Common myeloid progenitor, CD34-positive (primary cell): ENCODE measurements at regions not wholly inside any gene's neighbourhood (a gene's known extent, or its start where the extent isn't known, plus 50 kb on each side); places are given as distances from the start of the nearest gene placed in this dataset.

Source experiments
- CTCF ChIA-PET: fragments of 350-600 bp; sonication (Branson Sonifier 250); formaldehyde crosslinking; loops from one replicate; lab custom pipeline; 2021; ENCODE audit warnings: antibody characterized with exemption; lab: Charles Lee
- POLR2A ChIA-PET: fragments of 350-600 bp; sonication (Branson Sonifier 250); formaldehyde crosslinking; loops from one replicate; lab custom pipeline; 2021; ENCODE audit warnings: antibody characterized with exemption; lab: Charles Lee
- DNase-seq, 3 donors: peaks; one replicate each; pipeline versions ENCODE4 v3.0.0 to v3.0.0-alpha.2; 2013
- H3K27ac ChIP-seq, 2 experiments: 1 replicate in 1 of 2; 2 replicates in 1 of 2; pipeline ENCODE4 v1.7.0; 2013; ENCODE audit warnings: inconsistent platforms in 2 of 2, low read length in 2 of 2, mild to moderate bottlenecking in 2 of 2, low read depth in 1 of 2, moderate library complexity in 1 of 2; ENCODE audit not compliant: severe bottlenecking in 2 of 2, insufficient read depth in 1 of 2, poor library complexity in 1 of 2
- H3K27me3 ChIP-seq, 5 experiments: replicated peaks in 2 of 5; 1 replicate in 3 of 5; 2 replicates in 2 of 5; pipeline versions ENCODE4 v1.6.1 to v1.7.0; 2013; ENCODE audit warnings: low read length in 4 of 5, mild to moderate bottlenecking in 2 of 5, moderate library complexity in 2 of 5, inconsistent platforms in 1 of 5; ENCODE audit not compliant: insufficient read depth in 5 of 5, control insufficient read depth in 4 of 5
- H3K36me3 ChIP-seq, 4 experiments: 1 replicate in 2 of 4; 2 replicates in 2 of 4; pipeline versions ENCODE4 v1.6.1 to v1.7.0; 2013; ENCODE audit warnings: low read length in 3 of 4, control low read depth in 1 of 4, mild to moderate bottlenecking in 1 of 4; ENCODE audit not compliant: control insufficient read depth in 4 of 4, insufficient read depth in 4 of 4
- H3K4me1 ChIP-seq, 4 experiments: 1 replicate in 3 of 4; 2 replicates in 1 of 4; pipeline versions ENCODE4 v1.6.1 to v1.7.1; 2013; ENCODE audit warnings: low read length in 3 of 4, mild to moderate bottlenecking in 3 of 4, control low read depth in 1 of 4, inconsistent platforms in 1 of 4, moderate library complexity in 1 of 4; ENCODE audit not compliant: control insufficient read depth in 4 of 4, insufficient read depth in 4 of 4; ENCODE audit errors: control extremely low read depth in 1 of 4
- H3K4me3 ChIP-seq, 7 experiments: 1 replicate in 4 of 7; 2 replicates in 3 of 7; pipeline versions ENCODE4 v1.5.1 to v1.7.0; 2013; ENCODE audit warnings: mild to moderate bottlenecking in 7 of 7, low read length in 6 of 7, moderate library complexity in 6 of 7, inconsistent platforms in 2 of 7, low read depth in 2 of 7, control low read depth in 1 of 7; ENCODE audit not compliant: insufficient read depth in 4 of 7, control insufficient read depth in 1 of 7; ENCODE audit errors: extremely low read depth in 1 of 7
- H3K9me3 ChIP-seq, 5 experiments: 1 replicate in 4 of 5; 2 replicates in 1 of 5; pipeline versions ENCODE4 v1.6.1 to v1.7.1; 2013; ENCODE audit warnings: low read length in 4 of 5, mild to moderate bottlenecking in 2 of 5, inconsistent platforms in 1 of 5, low read depth in 1 of 5, moderate library complexity in 1 of 5; ENCODE audit not compliant: control insufficient read depth in 4 of 5, insufficient read depth in 2 of 5; ENCODE audit errors: control extremely low read depth in 1 of 5
- WGBS: methylation state at CpG from one replicate; pipeline ENCODE4 v1.1.5; 2013; ENCODE audit not compliant: insufficient coverage; 5-methylcytosine and 5-hydroxymethylcytosine counted together

GRCh38 chr4:62913065-62913464 is 1496.2 kb downstream of the TECRL start:
- Histone ChIP-seq H3K27me3 (no peaks in the 10 kb centered on the region), H3K4me3 (no peak overlapping the region), H3K36me3 (no peaks in the 10 kb centered on the region), H3K4me1 (no peaks in the 10 kb centered on the region), H3K9me3 (no peaks in the 10 kb centered on the region), H3K27ac (no peak overlapping the region)
- DNase-seq = no peak
- no CpG with 5 or more reads among the region's 1 CpG for WGBS
- ChIA-PET CTCF (no interaction called here), POLR2A (no interaction called here)

GRCh38 chr4:62912531-62912930 is 1496.7 kb downstream of the TECRL start:
- Histone ChIP-seq H3K36me3 (no peaks in the 10 kb centered on the region), H3K27me3 (no peaks in the 10 kb centered on the region), H3K4me1 (no peaks in the 10 kb centered on the region), H3K9me3 (no peaks in the 10 kb centered on the region), H3K4me3 (no peak overlapping the region), H3K27ac (no peak overlapping the region)
- no CpG with 5 or more reads among the region's 1 CpG for WGBS
- ChIA-PET CTCF (no interaction called here), POLR2A (no interaction called here)
- no peak for DNase-seq

GRCh38 chr4:62909238-62909637 is 1500.0 kb downstream of the TECRL start:
- H3K27ac ChIP-seq = no peak overlapping the region
- no peak overlapping the region for H3K4me3 ChIP-seq
- H3K36me3 ChIP-seq = no peaks in the 10 kb centered on the region
- DNase-seq = no peak
- H3K9me3 ChIP-seq = no peaks in the 10 kb centered on the region
- H3K27me3 ChIP-seq = no peaks in the 10 kb centered on the region
- H3K4me1 ChIP-seq = no peaks in the 10 kb centered on the region
- POLR2A ChIA-PET = no interaction called here
- 100% methylated on average over 2 of the region's 3 CpGs for whole genome bisulfite sequencing
- CTCF ChIA-PET = no interaction called here

DNA sequence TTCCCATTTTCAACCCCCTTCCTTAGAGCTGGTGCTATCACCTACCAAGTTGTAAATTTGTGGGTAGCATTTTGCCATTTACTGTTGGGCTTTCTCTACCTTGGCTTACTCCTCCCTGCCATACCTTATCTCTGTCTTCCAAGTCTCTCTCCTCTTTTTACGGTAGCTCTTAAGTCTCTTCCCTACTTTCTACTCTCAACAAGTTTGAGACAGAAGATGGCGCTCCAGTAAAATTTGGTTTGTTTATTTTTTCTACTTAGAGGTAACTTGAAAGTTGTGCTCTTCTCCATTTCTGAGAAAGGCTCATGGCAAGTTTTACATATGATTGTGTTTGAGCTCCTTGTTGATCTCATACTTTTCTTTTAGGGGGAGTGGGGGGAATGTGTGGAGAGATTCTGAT is 1508.1 kb downstream of the TECRL start:
- ChIA-PET POLR2A (no interaction called here), CTCF (no interaction called here)

GRCh38 chr4:62899646-62900364 is 1509.4 kb downstream of the TECRL start:
- CTCF ChIA-PET = no interaction called here
- H3K36me3 ChIP-seq = no peaks in the 10 kb centered on the region
- H3K9me3 ChIP-seq = peaks cover 0 to 11% (median 9%) of the 10 kb centered on the region in 5 experiments
- no peak overlapping the region for H3K4me3 ChIP-seq
- DNase-seq = no peak
- H3K27ac ChIP-seq = no peak overlapping the region
- POLR2A ChIA-PET = no interaction called here
- no peaks in the 10 kb centered on the region for H3K27me3 ChIP-seq
- H3K4me1 ChIP-seq = no peaks in the 10 kb centered on the region

More for the DNA sequence above, 1508.1 kb downstream of the TECRL start:
- H3K27me3 ChIP-seq = no peaks in the 10 kb centered on the region
- no peaks in the 10 kb centered on the region for H3K4me1 ChIP-seq
- H3K36me3 ChIP-seq = no peaks in the 10 kb centered on the region
- no peak overlapping the region for H3K4me3 ChIP-seq
- no peak for DNase-seq
- WGBS = no CpG with 5 or more reads among the region's 2 CpGs
- no peak overlapping the region for H3K27ac ChIP-seq
- H3K9me3 ChIP-seq = peaks cover 0 to 11% (median 9%) of the 10 kb centered on the region in 5 experiments

DNA sequence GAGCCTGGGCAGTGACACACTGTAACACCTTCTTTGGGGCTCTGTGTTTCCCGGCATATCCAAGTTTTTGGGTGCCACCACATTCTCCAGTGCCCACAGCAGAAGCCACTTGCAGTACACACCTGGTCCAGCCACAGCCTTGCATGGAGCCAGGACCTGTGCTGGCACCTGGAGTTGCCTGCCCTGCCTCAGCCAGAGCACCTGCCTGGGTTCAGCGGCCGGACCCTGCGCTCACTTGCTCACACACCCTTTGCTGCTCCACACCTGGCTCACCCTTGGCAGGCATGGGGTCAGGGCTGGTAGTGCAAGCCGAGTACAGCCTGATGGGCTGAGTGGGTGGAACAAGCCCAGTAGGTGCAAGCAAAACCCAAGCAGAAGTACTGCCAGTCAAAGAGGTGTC is 1511.1 kb downstream of the TECRL start:
- no peak for DNase-seq
- Histone ChIP-seq H3K4me3 (no peak overlapping the region), H3K36me3 (no peaks in the 10 kb centered on the region), H3K27ac (no peak overlapping the region), H3K27me3 (no peaks in the 10 kb centered on the region), H3K9me3 (peaks cover 0 to 11% (median 9%) of the 10 kb centered on the region in 5 experiments), H3K4me1 (no peaks in the 10 kb centered on the region)
- ChIA-PET POLR2A (no interaction called here), CTCF (interaction anchor here (1.2 kb wide), 1 partner anchor 10 kb away, joined by 4 read pairs; no protein-coding TSS in a partner anchor)
- 88% methylated on average over 1 of the region's 5 CpGs for WGBS

DNA sequence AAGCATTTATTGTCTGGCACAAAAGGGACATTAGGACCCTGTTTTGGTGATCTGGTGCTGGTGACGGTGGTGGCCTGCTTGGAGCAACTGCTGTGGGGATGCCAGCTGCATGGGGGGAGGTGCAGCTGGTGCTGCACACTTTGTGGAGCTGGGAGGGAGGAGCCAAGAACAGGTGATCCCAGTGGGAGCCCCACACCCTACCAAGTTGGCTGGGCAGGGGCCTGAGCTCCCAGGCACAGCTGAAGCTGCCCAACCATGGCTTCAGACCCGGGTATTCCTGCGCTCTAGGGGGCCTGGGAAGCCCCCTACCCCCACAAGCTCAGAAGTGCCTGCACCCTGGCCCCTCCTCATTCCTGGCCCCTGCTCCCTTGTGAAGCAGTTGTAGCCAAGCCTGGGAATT is 1512.5 kb downstream of the TECRL start:
- Histone ChIP-seq H3K27ac (no peak overlapping the region), H3K4me1 (no peaks in the 10 kb centered on the region), H3K36me3 (no peaks in the 10 kb centered on the region), H3K4me3 (no peak overlapping the region), H3K27me3 (no peaks in the 10 kb centered on the region), H3K9me3 (peaks cover 0 to 11% (median 9%) of the 10 kb centered on the region in 5 experiments)
- ChIA-PET POLR2A (interaction anchor here (0.6 kb wide), 1 partner anchor 620 kb away, joined by 3 read pairs; no protein-coding TSS in a partner anchor), CTCF (interaction anchor here (1.2 kb wide), 1 partner anchor 9 kb away, joined by 4 read pairs; no protein-coding TSS in a partner anchor)
- DNase-seq = no peak
- WGBS = 100% methylated on average over 2 of the region's 3 CpGs
